MCF 10A (cell line): ENCODE measurements at regions not wholly inside any gene's neighbourhood (a gene's known extent, or its start where the extent isn't known, plus 50 kb on each side); places are given as distances from the start of the nearest gene placed in this dataset.

Experiments used
- BruUV-seq: library from RNA; stranded (reverse); fragments of 400-500 nt; replicated peaks from 2 replicates; lab custom pipeline; 2021; lab: Mats Ljungman, UMichigan
- CTCF ChIA-PET: fragments of 300-600 bp; sonication (Branson Sonifier 250); formaldehyde crosslinking; extraction: SDS; loops from one replicate; lab custom pipeline; 2021; ENCODE audit warnings: antibody characterized with exemption, inconsistent platforms; lab: Yijun Ruan, JAX
- POLR2A ChIA-PET: fragments of 300-600, 350-650 bp; sonication (Branson Sonifier 250); formaldehyde crosslinking; extraction: SDS; loops from one replicate; lab custom pipeline; 2020; ENCODE audit warnings: antibody characterized with exemption, inconsistent platforms; lab: Yijun Ruan, JAX
- DNase-seq: peaks from one replicate; pipeline ENCODE4 v3.0.0-alpha.2; 2018; ENCODE audit not compliant: unreplicated experiment
- H3K27ac Mint-ChIP-seq: one replicate; pipeline ENCODE4 v1.8.0; 2022; ENCODE audit warnings: mild to moderate bottlenecking, low read depth, mixed read lengths; ENCODE audit not compliant: unreplicated experiment
- H3K27me3 Mint-ChIP-seq: one replicate; pipeline ENCODE4 v1.8.0; 2022; ENCODE audit warnings: mixed read lengths; ENCODE audit not compliant: insufficient read depth, unreplicated experiment
- H3K36me3 Mint-ChIP-seq: one replicate; pipeline ENCODE4 v1.8.0; 2022; ENCODE audit warnings: mild to moderate bottlenecking, moderate library complexity, mixed read lengths; ENCODE audit not compliant: insufficient read depth, unreplicated experiment
- H3K4me1 Mint-ChIP-seq: one replicate; pipeline ENCODE4 v1.8.0; 2022; ENCODE audit warnings: mixed read lengths; ENCODE audit not compliant: insufficient read depth, unreplicated experiment
- H3K4me3 Mint-ChIP-seq: one replicate; pipeline ENCODE4 v1.8.0; 2022; ENCODE audit warnings: mild to moderate bottlenecking, moderate library complexity, mixed read lengths; ENCODE audit not compliant: unreplicated experiment
- H3K9me3 Mint-ChIP-seq: one replicate; pipeline ENCODE4 v1.8.0; 2022; ENCODE audit warnings: mixed read lengths; ENCODE audit not compliant: unreplicated experiment
- intact Hi-C: fragments of 100-400 bp; cut with micrococcal nuclease; formaldehyde crosslinking; loops from 2 replicates; pipeline ENCODE4 v1.14.1; 2022
- TF ChIP-seq, protein P1 (sequence below): fragments of 200-600 bp; IDR thresholded peaks from one replicate; pipeline ENCODE4 v1.8.0; 2022; ENCODE audit warnings: antibody characterized with exemption, mild to moderate bottlenecking; ENCODE audit not compliant: unreplicated experiment

DNA sequence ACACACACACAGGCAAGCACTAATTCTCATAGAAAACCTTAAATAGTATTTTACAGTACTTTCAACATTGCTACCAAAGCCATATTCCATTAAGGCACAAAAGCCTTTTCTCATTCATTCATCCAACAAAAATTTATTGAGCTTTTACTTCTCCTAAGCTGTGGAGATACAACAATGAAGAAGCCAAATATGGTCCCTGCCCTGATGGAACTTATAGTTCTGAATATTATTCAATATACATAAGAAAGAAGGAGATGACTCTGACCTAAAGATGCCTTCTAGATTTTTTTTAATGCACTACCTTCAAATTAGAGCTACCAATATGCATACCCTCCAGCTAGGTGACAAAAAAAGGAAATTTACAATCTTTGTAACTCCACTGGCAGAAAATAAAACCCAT, 90.0 kb upstream of the WDR44 start:
- ChIA-PET POLR2A (interaction anchor here (1.0 kb wide), 1 partner anchor 259 kb away, joined by 4 read pairs; no protein-coding TSS in a partner anchor), CTCF (interaction anchor here (0.5 to 3.2 kb wide), 17 partner anchors 9 to 1766 kb away, joined by 3 to 15 read pairs (median 4); no protein-coding TSS in a partner anchor)
- peaks cover 36% of the 10 kb centered on the region for H3K27me3 Mint-ChIP-seq
- TF ChIP-seq, protein P1, sequence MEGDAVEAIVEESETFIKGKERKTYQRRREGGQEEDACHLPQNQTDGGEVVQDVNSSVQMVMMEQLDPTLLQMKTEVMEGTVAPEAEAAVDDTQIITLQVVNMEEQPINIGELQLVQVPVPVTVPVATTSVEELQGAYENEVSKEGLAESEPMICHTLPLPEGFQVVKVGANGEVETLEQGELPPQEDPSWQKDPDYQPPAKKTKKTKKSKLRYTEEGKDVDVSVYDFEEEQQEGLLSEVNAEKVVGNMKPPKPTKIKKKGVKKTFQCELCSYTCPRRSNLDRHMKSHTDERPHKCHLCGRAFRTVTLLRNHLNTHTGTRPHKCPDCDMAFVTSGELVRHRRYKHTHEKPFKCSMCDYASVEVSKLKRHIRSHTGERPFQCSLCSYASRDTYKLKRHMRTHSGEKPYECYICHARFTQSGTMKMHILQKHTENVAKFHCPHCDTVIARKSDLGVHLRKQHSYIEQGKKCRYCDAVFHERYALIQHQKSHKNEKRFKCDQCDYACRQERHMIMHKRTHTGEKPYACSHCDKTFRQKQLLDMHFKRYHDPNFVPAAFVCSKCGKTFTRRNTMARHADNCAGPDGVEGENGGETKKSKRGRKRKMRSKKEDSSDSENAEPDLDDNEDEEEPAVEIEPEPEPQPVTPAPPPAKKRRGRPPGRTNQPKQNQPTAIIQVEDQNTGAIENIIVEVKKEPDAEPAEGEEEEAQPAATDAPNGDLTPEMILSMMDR: no peak
- no peaks in the 10 kb centered on the region for H3K9me3 Mint-ChIP-seq
- no TSS peak for BruUV-seq
- no peak overlapping the region for H3K27ac Mint-ChIP-seq
- H3K4me1 Mint-ChIP-seq: no peaks in the 10 kb centered on the region
- H3K36me3 Mint-ChIP-seq: no peaks in the 10 kb centered on the region
- no peak overlapping the region for H3K4me3 Mint-ChIP-seq
- intact Hi-C loops: loop anchor here (10.0 kb wide), 1 partner anchor 1761 kb away; no protein-coding TSS in a partner anchor
- DNase-seq: no peak

DNA sequence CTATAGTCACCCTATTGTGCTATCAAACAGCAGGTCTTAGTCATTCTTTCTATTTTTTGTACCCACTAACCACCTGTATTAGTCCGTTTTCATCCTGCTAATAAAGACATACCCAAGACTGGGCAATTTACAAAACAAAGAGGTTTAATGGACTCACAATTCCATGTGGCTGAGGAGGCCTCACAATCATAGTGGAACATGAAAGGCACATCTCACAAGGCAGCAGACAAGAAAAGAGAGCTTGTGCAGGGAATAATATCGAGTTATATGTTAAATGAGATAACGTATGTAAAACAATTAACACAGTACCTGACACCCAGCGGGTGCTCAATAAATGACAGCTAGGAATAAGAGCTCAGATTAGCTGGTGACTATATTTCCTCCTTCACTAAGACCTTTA, 88.1 kb upstream of the WDR44 start:
- ChIA-PET POLR2A (no interaction called here), CTCF (interaction anchor here (1.8 kb wide), 1 partner anchor 261 kb away, joined by 6 read pairs; no protein-coding TSS in a partner anchor)
- intact Hi-C loops: loop anchor here (10.0 kb wide), 1 partner anchor 1763 kb away; no protein-coding TSS in a partner anchor

DNA sequence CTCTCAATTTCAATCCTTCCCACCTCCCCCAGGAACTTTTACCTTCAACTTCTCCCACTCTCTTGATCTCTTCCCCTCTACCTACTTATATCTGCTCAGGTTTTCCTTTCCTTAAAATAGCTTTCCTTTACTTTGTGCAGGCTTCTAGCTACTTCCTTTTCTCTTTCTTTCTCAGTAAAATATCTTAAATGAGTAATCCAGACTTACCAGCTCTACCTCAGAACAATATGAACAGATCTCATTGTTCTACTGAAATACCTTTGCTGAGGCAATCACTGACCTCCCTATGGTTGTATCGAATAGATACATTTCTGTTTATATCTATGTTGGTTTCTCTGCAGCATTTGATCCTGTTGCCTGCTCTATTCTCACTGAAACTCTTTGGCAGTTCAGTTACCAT, 86.7 kb upstream of the WDR44 start:
- ChIA-PET CTCF (interaction anchor here (0.7 kb wide), 2 partner anchors 120 to 274 kb away, joined by 3 to 5 read pairs; no protein-coding TSS in a partner anchor), POLR2A (no interaction called here)
- intact Hi-C loops: loop anchor here (10.0 kb wide), 1 partner anchor 1764 kb away; no protein-coding TSS in a partner anchor
- H3K36me3 Mint-ChIP-seq: no peaks in the 10 kb centered on the region
- no peak overlapping the region for H3K27ac Mint-ChIP-seq
- H3K27me3 Mint-ChIP-seq: peaks cover 36% of the 10 kb centered on the region
- no TSS peak for BruUV-seq
- no peak for DNase-seq
- H3K4me3 Mint-ChIP-seq: no peak overlapping the region
- no peaks in the 10 kb centered on the region for H3K9me3 Mint-ChIP-seq
- TF ChIP-seq, protein P1: no peak
- no peaks in the 10 kb centered on the region for H3K4me1 Mint-ChIP-seq

More for the DNA sequence above, 88.1 kb upstream of the WDR44 start:
- TF ChIP-seq, protein P1: no peak
- DNase-seq: no peak
- no TSS peak for BruUV-seq
- Mint-ChIP-seq H3K36me3 (no peaks in the 10 kb centered on the region), H3K27me3 (peaks cover 36% of the 10 kb centered on the region), H3K4me1 (no peaks in the 10 kb centered on the region), H3K9me3 (no peaks in the 10 kb centered on the region), H3K4me3 (no peak overlapping the region), H3K27ac (no peak overlapping the region)

DNA sequence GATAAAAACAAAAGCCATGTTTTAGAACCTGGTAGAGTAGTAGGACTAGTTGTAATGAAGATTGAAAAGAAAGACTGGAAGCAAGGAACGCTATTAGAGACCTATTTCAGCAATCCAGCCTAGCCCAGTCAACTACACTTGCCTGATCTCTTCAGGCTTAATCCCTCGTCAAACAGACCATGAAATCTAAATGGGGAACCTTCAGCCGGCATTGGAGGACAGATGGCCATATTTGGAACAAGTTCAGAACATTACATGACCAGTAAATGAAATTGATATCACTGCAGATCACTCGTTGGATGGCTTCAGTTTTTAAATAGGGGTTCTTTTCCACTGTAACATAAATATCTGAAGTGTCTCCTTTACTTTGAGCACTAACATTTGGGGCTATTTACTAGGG, 84.8 kb upstream of the WDR44 start:
- POLR2A ChIA-PET: no interaction called here
- no peaks in the 10 kb centered on the region for H3K9me3 Mint-ChIP-seq
- no peaks in the 10 kb centered on the region for H3K36me3 Mint-ChIP-seq
- no peaks in the 10 kb centered on the region for H3K4me1 Mint-ChIP-seq
- CTCF ChIA-PET: interaction anchor here (0.9 kb wide), 1 partner anchor 11 kb away, joined by 6 read pairs; no protein-coding TSS in a partner anchor
- DNase-seq: no peak
- BruUV-seq: no TSS peak
- no peak overlapping the region for H3K4me3 Mint-ChIP-seq
- intact Hi-C loops: no loop called here
- TF ChIP-seq, protein P1: no peak
- no peak overlapping the region for H3K27ac Mint-ChIP-seq
- peaks cover 34% of the 10 kb centered on the region for H3K27me3 Mint-ChIP-seq
